Femur (tissue), 1 donor: ENCODE measurements at regions not wholly inside any gene's neighbourhood (a gene's known extent, or its start where the extent isn't known, plus 50 kb on each side); places are given as distances from the start of the nearest gene placed in this dataset.

Source experiments
- DNase-seq: peaks from one replicate; pipeline ENCODE4 v3.0.0-alpha.2; 2017

DNA sequence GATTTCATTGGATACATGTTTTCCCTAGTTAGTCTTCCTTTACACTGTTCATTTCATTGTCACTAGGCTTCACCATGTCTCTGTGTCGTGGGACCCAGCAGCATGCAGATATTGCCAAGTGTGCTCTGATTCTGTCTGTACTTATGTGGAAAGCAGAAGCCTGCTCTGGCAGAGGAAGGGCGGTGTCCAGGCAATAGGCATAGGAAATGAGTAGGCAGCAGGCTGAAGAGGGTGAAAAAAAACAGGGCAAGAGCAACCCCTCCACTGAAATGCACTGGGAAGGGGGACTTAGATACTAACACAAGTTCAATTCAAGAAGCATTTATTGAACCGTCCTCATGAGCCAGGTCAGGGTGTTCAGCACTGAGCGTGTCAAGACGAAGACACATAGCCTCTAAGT lies 85.2 kb upstream of the VAV3 start:
- DNase-seq: no peak

- no peak for DNase-seq
These were observed 84.3 kb upstream of the VAV3 start for GRCh38 chr1:108049178-108049819.

DNA sequence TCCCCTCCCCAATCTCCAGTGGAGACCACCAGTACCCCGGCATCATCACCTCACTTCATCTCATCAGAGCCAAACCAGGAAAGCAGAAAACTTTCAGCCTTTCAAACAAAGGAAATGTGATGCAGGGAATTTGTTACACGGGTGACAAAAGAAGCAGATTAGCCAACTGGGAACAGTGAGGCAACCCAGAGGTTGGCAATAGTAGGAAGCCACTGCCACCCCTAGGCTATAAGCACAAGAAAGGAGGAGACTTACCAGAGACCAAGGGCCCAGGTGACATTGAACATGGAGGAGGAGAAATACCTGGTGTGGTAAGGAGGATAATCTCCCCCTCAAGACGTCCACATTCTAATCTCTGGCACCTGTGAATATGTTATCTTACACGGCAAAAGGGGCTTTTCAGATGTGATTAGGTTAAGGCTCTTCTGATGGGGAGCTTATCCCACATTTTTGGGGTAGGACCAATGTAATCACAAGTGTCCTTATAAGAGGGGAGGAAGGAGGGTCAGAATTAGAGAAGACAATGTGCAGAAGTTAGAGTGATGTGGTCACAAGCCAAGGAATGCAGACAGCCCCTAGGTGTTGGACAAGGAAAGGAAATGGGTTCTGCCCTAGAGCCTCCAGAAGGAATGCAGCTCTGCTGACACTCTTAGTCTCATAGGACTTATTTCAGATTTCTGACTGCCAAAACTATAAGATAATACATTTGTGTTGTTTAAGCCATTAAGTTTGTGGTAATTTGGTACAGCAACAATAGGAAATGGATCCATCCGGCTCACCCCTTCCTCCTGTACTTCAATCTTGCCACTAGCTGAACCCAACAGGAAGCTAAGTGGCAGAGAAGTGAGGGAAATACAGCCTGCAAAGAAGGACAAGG lies 83.6 kb upstream of the VAV3 start:
- no peak for DNase-seq

DNA sequence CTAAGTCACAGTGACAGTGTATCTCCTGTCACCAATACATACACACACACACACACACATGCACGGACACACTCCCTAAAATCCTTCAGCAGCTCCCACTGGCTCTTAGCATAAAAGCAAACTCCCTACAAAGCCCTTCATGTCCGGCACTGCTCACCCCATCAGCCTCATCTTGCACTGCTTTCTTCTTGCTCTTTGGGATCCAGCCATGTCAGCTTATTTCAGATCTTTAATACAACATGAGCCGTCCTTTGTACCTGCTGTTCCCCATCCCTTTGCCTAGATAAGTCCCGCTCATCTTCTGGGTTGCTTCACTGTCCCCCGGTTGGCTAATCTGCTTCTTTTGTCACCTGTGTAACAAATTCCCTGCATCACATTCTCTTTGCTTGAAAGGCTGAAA lies 82.1 kb upstream of the VAV3 start:
- DNase-seq: no peak

DNA sequence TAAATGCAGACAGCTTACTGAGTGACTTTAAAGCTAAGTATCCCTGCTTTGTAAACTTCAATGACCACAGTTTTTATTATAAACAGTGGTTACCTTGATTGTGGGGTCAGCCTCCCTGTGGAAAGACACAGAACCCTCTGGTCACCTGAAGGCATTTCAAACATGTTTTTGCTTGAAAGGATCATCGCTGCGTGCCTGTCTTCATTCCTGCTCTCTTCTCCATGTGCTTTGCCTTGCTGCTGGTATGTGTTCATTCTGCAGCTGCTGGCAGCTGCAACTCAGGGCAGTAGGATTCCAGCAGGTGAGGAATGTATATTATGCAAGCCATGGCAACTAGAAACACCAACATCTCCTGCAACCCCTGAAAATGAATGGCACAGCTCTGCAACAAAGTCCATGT lies 81.0 kb upstream of the VAV3 start:
- no peak for DNase-seq

GRCh38 chr1:108045460-108045859 lies 80.5 kb upstream of the VAV3 start:
- DNase-seq: no peak

- no peak for DNase-seq
These were observed 79.3 kb upstream of the VAV3 start for GRCh38 chr1:108044318-108044717.

- DNase-seq: no peak
These were observed 78.7 kb upstream of the VAV3 start for GRCh38 chr1:108043707-108044106.

- DNase-seq: no peak
These were observed 77.6 kb upstream of the VAV3 start for GRCh38 chr1:108042610-108043009.

GRCh38 chr1:108041360-108042142 lies 76.6 kb upstream of the VAV3 start:
- peak; percentile 67 for DNase-seq

DNA sequence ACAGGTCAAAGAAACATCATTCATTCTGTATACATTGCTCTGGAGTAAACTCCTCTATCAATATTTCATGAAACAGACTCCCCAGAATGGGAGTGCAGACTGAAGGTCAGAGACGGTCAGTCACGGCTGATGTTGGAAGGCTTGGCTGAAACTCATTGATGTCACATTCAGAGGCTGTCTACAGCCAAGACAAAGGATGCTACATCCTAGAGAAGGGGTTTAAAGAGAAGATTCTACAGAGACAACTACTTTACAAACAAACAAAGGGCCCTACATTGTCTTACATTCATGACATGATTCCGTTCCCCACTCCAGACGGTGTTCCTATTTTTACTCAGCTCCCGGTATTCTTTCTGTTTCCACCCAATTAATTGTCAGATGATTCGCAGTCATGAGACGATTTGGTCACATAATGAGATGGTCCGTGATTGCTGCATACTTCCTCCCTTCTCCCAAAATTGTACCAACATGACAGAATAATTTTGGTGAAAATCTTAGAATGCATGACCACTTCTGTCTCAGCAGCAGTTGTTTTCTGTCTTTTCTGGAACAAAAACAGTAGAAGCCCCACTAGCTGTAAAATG lies 73.8 kb upstream of the VAV3 start:
- no peak for DNase-seq

- no peak for DNase-seq
These were observed 72.0 kb upstream of the VAV3 start for GRCh38 chr1:108036796-108037562.

DNA sequence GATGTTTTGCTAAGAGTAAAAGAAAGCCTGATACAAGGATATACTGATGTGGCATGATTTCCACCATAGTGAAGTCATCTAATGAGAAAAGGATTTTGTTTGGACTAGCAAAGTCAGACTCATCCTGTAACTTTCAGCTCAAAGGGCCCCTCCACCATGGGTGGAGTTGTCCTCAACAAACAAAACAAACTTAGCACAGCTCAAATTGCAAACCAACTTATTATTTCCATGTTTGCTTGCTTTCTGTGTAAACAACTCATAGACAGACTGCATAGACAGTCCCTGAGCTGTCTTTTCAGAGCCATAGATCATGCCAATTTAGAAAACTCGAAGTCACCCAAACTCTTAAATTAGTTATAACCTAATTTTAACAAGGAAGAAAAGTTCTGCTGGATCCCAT lies 69.4 kb upstream of the VAV3 start:
- peak; percentile 53 for DNase-seq

DNA sequence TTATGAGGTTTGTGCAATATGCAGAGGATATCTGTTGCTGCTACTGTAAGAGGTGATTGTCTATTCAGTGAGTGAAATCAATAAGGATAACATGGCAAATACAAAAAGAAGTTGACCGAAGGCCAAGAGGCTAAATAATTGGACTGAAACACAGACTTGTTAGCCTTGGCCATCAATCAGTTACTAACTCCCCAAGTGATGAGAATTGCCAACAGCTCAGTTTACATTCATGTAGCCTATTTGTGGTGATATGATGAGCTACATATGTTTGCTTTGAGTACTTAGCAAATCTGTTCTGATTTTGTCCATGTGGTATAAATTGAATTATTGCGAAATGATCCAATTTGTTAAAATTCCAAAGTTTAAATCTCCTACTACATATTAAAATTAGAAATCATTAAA lies 68.6 kb upstream of the VAV3 start:
- DNase-seq: no peak

GRCh38 chr1:108028841-108029388 lies 63.9 kb upstream of the VAV3 start:
- no peak for DNase-seq

DNA sequence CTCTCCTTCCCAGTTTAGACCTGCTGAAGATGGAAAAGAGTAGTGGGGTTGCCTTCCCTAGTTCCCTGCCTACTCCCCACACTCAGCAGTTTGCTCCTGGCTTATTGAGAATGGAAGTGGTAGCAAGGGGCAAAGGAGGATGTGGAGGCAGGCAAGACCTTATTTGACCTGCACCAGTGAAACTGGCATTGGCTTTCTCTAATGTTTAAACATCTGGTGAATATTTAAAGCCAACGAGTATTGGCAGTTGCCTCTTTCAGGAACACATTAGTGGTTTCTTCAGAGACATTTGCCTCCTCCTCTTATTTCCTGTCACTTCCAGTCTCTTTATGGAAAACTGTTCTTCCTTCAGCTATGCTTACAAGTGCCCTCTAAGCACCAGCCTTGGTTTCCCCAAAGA lies 62.4 kb upstream of the VAV3 start:
- no peak for DNase-seq

- no peak for DNase-seq
These were observed 52.7 kb upstream of the VAV3 start for GRCh38 chr1:108017698-108018097.

- no peak for DNase-seq
These were observed 51.5 kb upstream of the VAV3 start for GRCh38 chr1:108016451-108016920.
